GM12872 (cell line): ENCODE measurements at regions not wholly inside any gene's neighbourhood (a gene's known extent, or its start where the extent isn't known, plus 50 kb on each side); places are given as distances from the start of the nearest gene placed in this dataset.

Experiments used
- TF ChIP-seq, protein P1 (sequence below): IDR thresholded peaks from 3 replicates; pipeline ENCODE4 v1.5.1; 2011; ENCODE audit warnings: low read depth, mild to moderate bottlenecking, low read length, moderate library complexity; ENCODE audit not compliant: insufficient read depth

DNA sequence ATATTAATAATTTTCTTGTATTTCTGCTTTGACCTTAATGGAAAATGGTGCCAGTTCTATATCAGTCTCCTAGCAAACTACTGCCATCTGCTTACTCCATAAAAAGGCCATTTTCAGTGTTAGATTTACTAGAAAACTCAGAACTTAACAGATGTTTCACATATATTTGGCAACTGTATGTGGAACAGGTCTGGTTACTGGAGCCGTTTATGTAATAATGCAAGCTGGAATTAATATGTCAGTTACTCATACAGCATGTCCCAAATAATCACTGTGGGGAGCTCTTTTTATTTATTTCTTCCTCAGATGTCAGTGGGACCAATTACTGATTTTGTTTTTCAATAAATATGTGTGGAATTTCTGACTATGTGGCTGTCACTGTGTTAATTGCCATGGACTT is 1247.6 kb downstream of the CNTNAP5 start:
- TF ChIP-seq, protein P1, sequence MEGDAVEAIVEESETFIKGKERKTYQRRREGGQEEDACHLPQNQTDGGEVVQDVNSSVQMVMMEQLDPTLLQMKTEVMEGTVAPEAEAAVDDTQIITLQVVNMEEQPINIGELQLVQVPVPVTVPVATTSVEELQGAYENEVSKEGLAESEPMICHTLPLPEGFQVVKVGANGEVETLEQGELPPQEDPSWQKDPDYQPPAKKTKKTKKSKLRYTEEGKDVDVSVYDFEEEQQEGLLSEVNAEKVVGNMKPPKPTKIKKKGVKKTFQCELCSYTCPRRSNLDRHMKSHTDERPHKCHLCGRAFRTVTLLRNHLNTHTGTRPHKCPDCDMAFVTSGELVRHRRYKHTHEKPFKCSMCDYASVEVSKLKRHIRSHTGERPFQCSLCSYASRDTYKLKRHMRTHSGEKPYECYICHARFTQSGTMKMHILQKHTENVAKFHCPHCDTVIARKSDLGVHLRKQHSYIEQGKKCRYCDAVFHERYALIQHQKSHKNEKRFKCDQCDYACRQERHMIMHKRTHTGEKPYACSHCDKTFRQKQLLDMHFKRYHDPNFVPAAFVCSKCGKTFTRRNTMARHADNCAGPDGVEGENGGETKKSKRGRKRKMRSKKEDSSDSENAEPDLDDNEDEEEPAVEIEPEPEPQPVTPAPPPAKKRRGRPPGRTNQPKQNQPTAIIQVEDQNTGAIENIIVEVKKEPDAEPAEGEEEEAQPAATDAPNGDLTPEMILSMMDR = no peak

GRCh38 chr2:125274718-125275117 is 1249.6 kb downstream of the CNTNAP5 start:
- TF ChIP-seq, protein P1 = no peak

DNA sequence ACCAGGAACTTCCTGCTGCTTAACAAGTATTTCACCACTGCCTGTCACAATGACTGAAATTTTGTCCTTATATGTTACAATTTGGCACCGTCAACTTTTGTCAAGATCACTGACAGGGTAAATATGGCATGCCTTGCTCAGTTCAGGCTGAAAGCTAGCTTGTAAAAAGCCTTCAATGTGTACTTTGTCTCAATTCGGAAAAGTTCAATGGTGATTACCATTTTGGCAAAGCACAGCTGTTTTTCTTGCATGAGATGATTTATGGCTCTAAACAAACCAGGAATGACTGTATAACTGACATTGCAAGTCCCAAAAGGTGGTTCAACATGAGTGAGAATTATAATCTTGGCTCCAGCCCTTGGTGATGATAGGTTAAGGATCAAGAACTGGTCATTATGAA is 1255.2 kb downstream of the CNTNAP5 start:
- TF ChIP-seq, protein P1 = no peak

GRCh38 chr2:125281242-125281641 is 1256.2 kb downstream of the CNTNAP5 start:
- TF ChIP-seq, protein P1 = no peak

GRCh38 chr2:125296742-125297141 is 1271.7 kb downstream of the CNTNAP5 start:
- TF ChIP-seq, protein P1 = no peak

- TF ChIP-seq, protein P1 = no peak
Observed at GRCh38 chr2:125310657-125311364, 1285.7 kb downstream of the CNTNAP5 start.

DNA sequence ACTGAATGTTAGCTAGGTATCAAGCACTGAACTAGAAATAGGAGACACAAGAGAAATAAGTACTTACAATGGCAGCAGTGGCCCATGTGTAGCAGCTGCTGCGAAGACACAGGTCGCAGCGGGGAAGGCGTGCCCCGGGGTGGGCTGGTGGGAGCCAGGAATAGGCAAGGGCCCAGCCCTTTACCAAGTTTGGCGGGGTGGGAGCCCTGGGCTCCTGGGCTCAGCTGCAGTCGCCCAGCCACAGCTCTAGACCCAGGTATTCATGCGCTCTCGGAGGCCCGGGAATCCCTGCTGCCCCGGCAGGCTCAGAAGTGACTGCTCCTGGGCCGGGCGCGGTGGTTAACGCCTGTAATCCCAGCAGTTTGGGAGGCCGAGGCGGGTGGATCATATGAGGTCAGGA is 1287.3 kb downstream of the CNTNAP5 start:
- TF ChIP-seq, protein P1 = no peak
